Endothelial cell of umbilical vein (primary cell): ENCODE measurements at regions not wholly inside any gene's neighbourhood (a gene's known extent, or its start where the extent isn't known, plus 50 kb on each side); places are given as distances from the start of the nearest gene placed in this dataset.

Source experiments
- BruUV-seq: library from RNA; stranded (reverse); fragments of 400-500 nt; replicated peaks from 2 replicates; lab custom pipeline; 2021; lab: Mats Ljungman, UMichigan
- CTCF ChIA-PET: fragments of 300-600, 350-600 bp; sonication (Branson Sonifier 250); formaldehyde crosslinking; loops from one replicate; lab custom pipeline; 2021; ENCODE audit warnings: antibody characterized with exemption, inconsistent platforms; lab: Charles Lee
- POLR2A ChIA-PET: fragments of 300-600, 350-600 bp; sonication (Branson Sonifier 250); formaldehyde crosslinking; loops from one replicate; lab custom pipeline; 2021; ENCODE audit warnings: antibody characterized with exemption, inconsistent platforms; lab: Charles Lee
- DNase-seq: peaks from one replicate; pipeline ENCODE4 v3.0.0-alpha.2; 2011; ENCODE audit warnings: low read depth, low spot score
- FAIRE-seq: peaks from 2 replicates; lab custom pipeline; 2011; peaks lifted over from hg19 to GRCh38; lab: Jason Lieb, UNC
- H2AFZ ChIP-seq: 2 replicates; pipeline ENCODE4 v1.6.0; 2012; ENCODE audit warnings: low read depth, low read length, control low read depth, inconsistent platforms
- H3K27ac ChIP-seq: 2 replicates; pipeline ENCODE4 v1.5.1; 2011; ENCODE audit warnings: low read depth, mild to moderate bottlenecking, control low read depth, low read length, moderate library complexity; ENCODE audit not compliant: insufficient read depth
- H3K27me3 ChIP-seq, 2 experiments: 2 replicates each; pipeline versions ENCODE4 v1.6.0 to v1.6.1; 2011; ENCODE audit warnings: low read length in 2 of 2, mixed read lengths in 1 of 2; ENCODE audit not compliant: control insufficient read depth in 2 of 2, insufficient read depth in 2 of 2
- H3K36me3 ChIP-seq, 2 experiments: 2 replicates in 1 of 2; 3 replicates in 1 of 2; pipeline ENCODE4 v1.5.1; 2011; ENCODE audit warnings: low read length in 2 of 2, mild to moderate bottlenecking in 1 of 2, moderate library complexity in 1 of 2; ENCODE audit not compliant: control insufficient read depth in 2 of 2, insufficient read depth in 2 of 2; ENCODE audit errors: extremely low read depth in 1 of 2
- H3K4me1 ChIP-seq: 3 replicates; pipeline ENCODE4 v1.5.1; 2011; ENCODE audit warnings: mild to moderate bottlenecking, low read length; ENCODE audit not compliant: control insufficient read depth, insufficient read depth; ENCODE audit errors: extremely low read depth
- H3K4me2 ChIP-seq: 2 replicates; pipeline ENCODE4 v1.6.1; 2011; ENCODE audit warnings: low read length, control low read depth, mixed read lengths; ENCODE audit not compliant: insufficient read depth
- H3K4me3 ChIP-seq, 3 experiments: fragments of 200-600 bp in 1 of 3; sonication (generic), shearing (Covaris generic) in 1 of 3; replicated peaks in 1 of 3; 2 replicates each; pipeline ENCODE4 v1.5.1; 2011 to 2016; ENCODE audit warnings: control low read depth in 3 of 3, low read length in 3 of 3, mild to moderate bottlenecking in 2 of 3, inconsistent platforms in 1 of 3, low read depth in 1 of 3, moderate library complexity in 1 of 3; ENCODE audit not compliant: insufficient read depth in 1 of 3
- H3K79me2 ChIP-seq: 2 replicates; pipeline ENCODE4 v1.6.0; 2012; ENCODE audit warnings: low read length, inconsistent platforms; ENCODE audit not compliant: control insufficient read depth, insufficient read depth
- H3K9ac ChIP-seq: replicated peaks from 2 replicates; pipeline ENCODE3; 2011; ENCODE audit warnings: low read length, control low read depth; ENCODE audit not compliant: insufficient read depth; ENCODE audit errors: extremely low read depth
- H3K9me1 ChIP-seq: replicated peaks from 3 replicates; pipeline ENCODE4 v1.6.0; 2011; ENCODE audit warnings: mild to moderate bottlenecking, low read length; ENCODE audit not compliant: control insufficient read depth, insufficient read depth; ENCODE audit errors: extremely low read depth
- H3K9me3 ChIP-seq: replicated peaks from 2 replicates; pipeline ENCODE4 v1.5.1; 2012; ENCODE audit warnings: low read length, inconsistent platforms; ENCODE audit not compliant: control insufficient read depth, insufficient read depth
- H4K20me1 ChIP-seq: replicated peaks from 2 replicates; pipeline ENCODE3; 2011; ENCODE audit warnings: mild to moderate bottlenecking, low read length; ENCODE audit not compliant: control insufficient read depth, insufficient read depth; ENCODE audit errors: extremely low read depth
- CTCF ChIP-seq, 2 donors: IDR thresholded peaks; 1 replicate in 1 of 2; 2 replicates in 1 of 2; pipeline ENCODE4 v1.5.1; 2011; ENCODE audit warnings: low read length in 2 of 2, mild to moderate bottlenecking in 2 of 2, moderate library complexity in 2 of 2, control low read depth in 1 of 2, inconsistent platforms in 1 of 2, low read depth in 1 of 2; ENCODE audit not compliant: insufficient read depth in 1 of 2; ENCODE audit errors: extremely low read depth in 1 of 2
- EZH2 ChIP-seq: IDR thresholded peaks from 2 replicates; pipeline ENCODE4 v1.6.1; 2012; ENCODE audit warnings: borderline replicate concordance, low read depth, mild to moderate bottlenecking, moderate library complexity, low read length, inconsistent platforms; ENCODE audit not compliant: severe bottlenecking
- FOS ChIP-seq: IDR thresholded peaks from 2 replicates; pipeline ENCODE4 v1.6.1; 2011; ENCODE audit warnings: mild to moderate bottlenecking, low read length, moderate library complexity, borderline replicate concordance; ENCODE audit not compliant: insufficient read depth
- GATA2 ChIP-seq: IDR thresholded peaks from 2 replicates; pipeline ENCODE4 v1.7.0; 2011; ENCODE audit warnings: low read depth, mild to moderate bottlenecking, moderate library complexity, mixed read lengths, low read length; ENCODE audit not compliant: insufficient read length, insufficient read depth
- MYC ChIP-seq: IDR thresholded peaks from one replicate; pipeline ENCODE4 v1.6.1; 2011; ENCODE audit warnings: mild to moderate bottlenecking, low read depth, low read length
- POLR2A ChIP-seq: IDR thresholded peaks from 2 replicates; pipeline ENCODE4 v1.6.1; 2012; ENCODE audit warnings: low read depth, mild to moderate bottlenecking, control low read depth, low read length
- dilution Hi-C: fragments of 300-500 bp; cut with MboI; formaldehyde crosslinking; loops from one replicate; pipeline ENCODE4 v1.15.0; 2019; ENCODE audit warnings: low sequenced_read_pairs; ENCODE audit not compliant: extremely low pct_ligation_motif_present
- intact Hi-C: fragments of 100-400 bp; cut with micrococcal nuclease; formaldehyde crosslinking; loops from one replicate; pipeline ENCODE4 v1.10.0; 2022

- Histone ChIP-seq H3K9ac (no peak overlapping the region), H3K36me3 (no peaks in the 10 kb centered on the region), H3K79me2 (no peaks in the 10 kb centered on the region), H3K27me3 (no peaks in the 10 kb centered on the region), H3K4me3 (no peak overlapping the region), H3K9me1 (no peaks in the 10 kb centered on the region), H3K4me1 (no peaks in the 10 kb centered on the region), H3K9me3 (peaks cover 1% of the 10 kb centered on the region), H4K20me1 (no peaks in the 10 kb centered on the region), H2AFZ (no peak overlapping the region), H3K27ac (no peak overlapping the region), H3K4me2 (no peak overlapping the region)
- BruUV-seq = no TSS peak
- TF ChIP-seq POLR2A = no peak
- no peak for TF ChIP-seq GATA2
- dilution Hi-C loops (no loop called here), intact Hi-C loops (no loop called here)
- FAIRE-seq (no peak), DNase-seq (no peak)
- CTCF ChIA-PET = no interaction called here
- POLR2A ChIA-PET = no interaction called here
Observed at GRCh38 chr12:17371491-17372215, 718.3 kb downstream of the RERGL start.

- ChIA-PET POLR2A (no interaction called here), CTCF (no interaction called here)
- FAIRE-seq (no peak), DNase-seq (no peak)
- H3K27me3 ChIP-seq = no peaks in the 10 kb centered on the region
- H3K4me1 ChIP-seq = no peaks in the 10 kb centered on the region
- no peak overlapping the region for H2AFZ ChIP-seq
- no peak overlapping the region for H3K9ac ChIP-seq
- TF ChIP-seq GATA2 (no peak), CTCF (IDR thresholded peaks at IDR 0.05; ENCODE audit: extremely low read depth in 1 of 2, insufficient read depth in 1 of 2, low read depth in 1 of 2, low read length in 2 of 2) (no peak), FOS (no peak), MYC (no peak), EZH2 (no peak)
- H3K4me2 ChIP-seq = no peak overlapping the region
- H3K9me1 ChIP-seq = no peaks in the 10 kb centered on the region
- dilution Hi-C loops (no loop called here), intact Hi-C loops (no loop called here)
- H3K9me3 ChIP-seq = peaks cover 2% of the 10 kb centered on the region
- no peak overlapping the region for H3K27ac ChIP-seq
- no peaks in the 10 kb centered on the region for H3K36me3 ChIP-seq
- H3K4me3 ChIP-seq = no peak overlapping the region
- no peaks in the 10 kb centered on the region for H3K79me2 ChIP-seq
- BruUV-seq = no TSS peak
- no peaks in the 10 kb centered on the region for H4K20me1 ChIP-seq
Observed at GRCh38 chr12:17370621-17371020, 719.4 kb downstream of the RERGL start.
